Stimulated activated CD8-positive, alpha-beta memory T cell treated with anti-CD3 and anti-CD28 coated beads, Interleukin-12 subunit alpha, Interleukin-12 subunit beta, amount 100 ng/mL, for 24 hours (primary cell): ENCODE measurements at regions not wholly inside any gene's neighbourhood (a gene's known extent, or its start where the extent isn't known, plus 50 kb on each side); places are given as distances from the start of the nearest gene placed in this dataset.
"Not testable (repeated sequence)": the region's sequence is repeated elsewhere in the genome, so short reads cannot be mapped to it uniquely, and the experiment has no call there.

ENCODE experiments used
- DNase-seq: peaks from one replicate; pipeline ENCODE4 v3.0.0-alpha.2; 2020; ENCODE audit errors: extremely low read depth

DNA sequence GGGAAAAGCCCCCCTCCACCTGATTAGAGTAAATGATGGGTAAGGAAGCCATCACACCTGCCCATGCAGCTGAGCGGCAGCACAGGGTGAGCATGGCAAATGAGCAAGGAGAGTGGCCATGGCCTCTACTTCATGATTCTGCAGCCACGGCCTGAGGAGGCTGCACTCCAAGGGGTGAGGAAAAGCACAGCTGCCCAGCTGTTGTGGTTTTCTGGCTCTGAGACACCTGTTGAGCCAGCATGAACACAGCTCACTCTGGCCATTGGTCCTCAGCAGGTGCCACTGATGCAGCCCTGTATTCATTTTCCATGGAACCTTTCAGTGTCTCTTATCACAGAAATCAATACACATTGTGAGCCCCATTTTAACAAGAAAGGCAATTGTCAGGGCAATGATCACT is 707.2 kb downstream of the AACS start:
- no peak for DNase-seq

- no peak for DNase-seq
Observed at GRCh38 chr12:125773033-125773640, 707.9 kb downstream of the AACS start.

DNA sequence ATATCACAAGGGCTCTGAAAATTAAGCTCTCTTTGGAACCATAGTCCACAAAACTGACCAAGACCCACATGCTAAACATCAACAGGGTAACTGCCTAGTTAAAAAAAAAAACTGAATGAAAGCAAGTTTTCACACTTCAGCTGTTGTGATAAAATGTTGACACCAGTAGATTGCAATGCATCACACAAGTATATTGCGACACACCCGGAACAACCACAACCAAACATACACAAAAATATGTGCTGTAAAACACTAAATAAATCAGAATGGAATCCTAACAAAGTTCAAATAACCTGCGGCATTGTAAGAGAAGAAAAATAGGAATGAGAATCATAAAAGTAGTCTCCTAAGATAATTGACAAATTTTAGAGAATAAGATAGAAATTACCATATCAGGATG is 710.3 kb downstream of the AACS start:
- DNase-seq, result no peak

GRCh38 chr12:125776212-125776611 is 711.0 kb downstream of the AACS start:
- no peak for DNase-seq

DNA sequence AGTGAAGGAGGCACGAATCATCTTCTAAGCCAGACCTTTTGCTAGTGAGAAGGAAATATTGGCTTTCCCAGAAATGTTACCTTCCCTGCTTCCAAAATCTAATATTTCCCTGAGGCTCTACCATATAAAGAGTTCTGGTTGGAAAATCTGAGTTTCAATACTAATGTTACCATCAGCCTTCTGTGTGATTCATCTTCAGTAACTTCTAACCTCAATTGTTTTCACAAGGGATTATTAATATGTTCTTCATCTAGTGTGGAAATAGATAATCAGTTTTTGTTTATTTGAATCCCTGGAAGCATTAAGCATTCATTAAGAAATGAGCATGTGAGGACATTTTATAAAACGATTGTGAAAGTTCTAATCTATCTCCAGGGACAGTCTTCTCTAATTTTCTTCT is 720.9 kb downstream of the AACS start:
- DNase-seq, result no peak

GRCh38 chr12:125794401-125794800 is 729.2 kb downstream of the AACS start:
- no peak for DNase-seq

DNA sequence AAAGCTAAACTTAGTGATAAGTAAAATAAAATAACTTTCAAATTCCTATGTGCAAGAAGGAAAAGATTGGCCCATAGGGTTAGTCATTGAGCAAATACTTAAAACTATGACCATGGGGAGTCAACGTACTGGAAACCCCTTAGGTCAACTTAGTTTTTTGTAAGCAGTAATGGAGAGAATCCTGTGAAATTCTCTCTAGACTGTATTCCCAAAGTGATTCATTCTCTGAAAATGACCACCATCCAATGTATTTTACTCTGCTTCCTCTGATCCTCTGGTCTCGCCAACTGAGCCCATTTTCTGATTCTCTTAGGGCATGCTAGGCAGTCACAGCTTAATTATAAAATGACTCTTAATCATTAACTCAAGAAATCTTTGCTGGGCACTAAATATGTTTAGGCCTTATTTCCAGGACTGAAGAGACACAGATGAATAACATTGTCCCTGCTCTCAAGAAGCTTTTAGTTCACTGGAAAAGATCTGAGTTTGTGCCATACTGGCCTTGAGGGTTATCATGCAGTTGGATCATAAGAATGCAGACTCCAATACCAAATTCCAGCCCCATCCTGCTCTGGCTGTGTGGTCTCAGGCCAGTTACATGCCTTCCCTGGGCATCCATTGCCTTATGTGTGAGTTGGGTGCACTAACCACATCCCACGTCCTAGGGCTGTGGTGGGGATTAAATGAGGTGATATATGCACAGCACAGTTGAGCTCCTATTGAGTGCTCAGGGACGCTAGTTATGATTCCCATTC is 732.4 kb downstream of the AACS start:
- DNase-seq, result no peak

- no peak for DNase-seq
Observed at GRCh38 chr12:125804660-125805059, 739.4 kb downstream of the AACS start.

- DNase-seq, result no peak
Observed at GRCh38 chr12:125824276-125824675, 759.0 kb downstream of the AACS start.

GRCh38 chr12:125835852-125836251 is 770.6 kb downstream of the AACS start:
- DNase-seq, result no peak

GRCh38 chr12:125836647-125837046 is 771.4 kb downstream of the AACS start:
- no peak for DNase-seq

DNA sequence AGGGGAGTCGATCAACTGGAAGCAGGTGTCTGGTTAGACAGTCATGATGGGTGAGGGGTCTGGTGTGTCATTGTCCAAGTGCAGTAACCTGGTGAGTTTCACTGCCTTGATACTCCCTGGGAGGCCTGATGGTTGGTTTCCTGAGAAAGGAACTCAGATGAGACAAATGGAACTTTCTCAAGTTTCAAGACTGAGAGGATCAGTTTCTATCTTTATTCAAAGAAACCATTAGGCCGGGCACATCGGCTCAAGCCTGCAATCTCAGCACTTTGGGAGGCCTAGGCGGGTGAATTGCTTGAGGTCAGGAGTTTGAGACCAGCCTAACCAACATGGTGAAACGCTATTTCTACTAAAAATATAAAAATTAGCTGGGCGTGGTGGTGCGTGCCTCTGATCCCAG is 776.1 kb downstream of the AACS start:
- no peak for DNase-seq

DNA sequence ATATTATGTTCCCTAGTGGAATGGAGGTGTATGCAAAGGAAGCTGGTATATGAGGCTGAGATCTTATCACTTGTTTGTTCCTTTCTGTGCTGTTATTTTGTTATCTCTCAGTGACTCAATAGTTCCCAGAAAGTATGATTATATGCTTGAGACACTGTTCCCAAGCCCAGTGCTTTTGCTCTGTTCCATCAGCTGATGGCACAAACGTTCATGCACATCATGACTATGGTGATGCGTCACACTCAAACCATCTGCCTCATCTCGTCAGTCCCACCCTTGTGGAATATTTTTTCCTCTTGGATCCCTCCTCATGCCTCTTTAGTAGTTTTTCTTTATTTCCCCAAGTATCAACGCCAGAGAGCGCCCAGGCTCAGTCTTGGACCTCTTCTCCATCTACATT is 786.9 kb downstream of the AACS start:
- DNase-seq, result no peak

GRCh38 chr12:125852679-125853078 is 787.4 kb downstream of the AACS start:
- DNase-seq, result no peak

DNA sequence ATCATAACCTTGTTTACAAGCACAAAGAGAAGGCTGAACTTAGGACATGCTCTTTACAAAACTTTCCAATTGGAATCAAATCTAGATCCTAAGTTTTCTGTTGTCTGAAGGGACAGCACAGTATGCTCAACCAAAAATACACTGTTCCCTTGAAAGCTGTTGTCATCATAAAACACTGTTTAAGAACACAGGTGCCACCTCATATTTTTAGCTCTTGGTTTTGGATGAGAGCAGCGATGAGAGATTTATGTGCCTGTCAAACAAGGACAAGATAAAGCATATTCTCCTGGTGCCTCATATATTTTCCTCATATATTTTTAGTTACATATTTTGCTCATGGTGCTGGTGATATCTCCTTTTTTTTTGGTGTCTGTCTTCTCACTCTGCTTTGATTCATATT is 788.4 kb downstream of the AACS start:
- no peak for DNase-seq

DNA sequence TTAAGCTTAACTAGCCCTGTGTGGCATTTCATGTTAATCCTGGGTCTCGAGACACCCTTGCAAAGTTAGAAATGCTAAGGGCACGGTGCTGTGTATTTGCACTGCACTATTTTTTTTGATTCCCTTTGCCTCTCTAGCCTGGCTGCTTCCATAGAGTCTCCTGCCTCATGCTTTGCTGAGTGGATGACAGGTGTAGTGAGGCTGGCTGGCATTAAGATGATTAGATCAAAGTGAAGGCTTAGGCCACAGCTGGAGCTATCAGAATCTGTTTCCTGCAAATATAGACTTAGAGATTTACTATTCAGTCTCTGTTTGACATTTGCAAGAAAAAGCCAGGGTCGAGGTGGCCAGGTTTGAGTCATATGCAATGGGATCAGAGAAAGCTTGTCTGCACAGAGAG is 791.1 kb downstream of the AACS start:
- no peak for DNase-seq

GRCh38 chr12:125856896-125857295 is 791.7 kb downstream of the AACS start:
- no peak for DNase-seq

DNA sequence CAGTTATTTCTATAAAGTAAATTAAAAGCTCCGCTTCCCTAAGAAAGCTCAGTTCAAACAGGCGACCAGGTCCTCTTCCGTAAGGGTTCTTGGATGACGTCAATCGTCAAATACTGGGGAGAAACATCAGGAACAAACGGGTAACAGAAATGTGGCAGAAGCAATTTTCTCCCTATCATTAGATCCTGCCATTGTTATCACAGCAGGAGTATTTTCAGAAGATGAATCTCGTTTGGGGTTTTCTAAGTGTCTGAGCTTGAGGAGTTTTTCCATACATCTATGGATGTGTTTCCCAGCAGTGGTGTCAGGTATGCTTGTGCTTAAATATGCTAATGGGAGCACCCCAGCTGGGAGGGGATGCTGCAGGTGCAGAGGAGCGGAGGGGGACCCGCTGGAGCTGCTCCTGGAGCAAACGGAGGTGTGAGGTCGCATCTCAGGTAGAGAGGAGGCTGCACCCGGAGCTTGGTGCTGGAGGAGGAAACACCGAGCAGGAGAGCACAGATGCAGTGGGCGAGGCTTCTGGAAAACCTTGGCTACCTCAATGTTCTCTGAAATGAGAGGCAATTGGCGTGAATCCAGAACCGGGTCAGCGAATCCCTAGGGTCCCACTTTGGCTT is 795.5 kb downstream of the AACS start:
- no peak for DNase-seq

DNA sequence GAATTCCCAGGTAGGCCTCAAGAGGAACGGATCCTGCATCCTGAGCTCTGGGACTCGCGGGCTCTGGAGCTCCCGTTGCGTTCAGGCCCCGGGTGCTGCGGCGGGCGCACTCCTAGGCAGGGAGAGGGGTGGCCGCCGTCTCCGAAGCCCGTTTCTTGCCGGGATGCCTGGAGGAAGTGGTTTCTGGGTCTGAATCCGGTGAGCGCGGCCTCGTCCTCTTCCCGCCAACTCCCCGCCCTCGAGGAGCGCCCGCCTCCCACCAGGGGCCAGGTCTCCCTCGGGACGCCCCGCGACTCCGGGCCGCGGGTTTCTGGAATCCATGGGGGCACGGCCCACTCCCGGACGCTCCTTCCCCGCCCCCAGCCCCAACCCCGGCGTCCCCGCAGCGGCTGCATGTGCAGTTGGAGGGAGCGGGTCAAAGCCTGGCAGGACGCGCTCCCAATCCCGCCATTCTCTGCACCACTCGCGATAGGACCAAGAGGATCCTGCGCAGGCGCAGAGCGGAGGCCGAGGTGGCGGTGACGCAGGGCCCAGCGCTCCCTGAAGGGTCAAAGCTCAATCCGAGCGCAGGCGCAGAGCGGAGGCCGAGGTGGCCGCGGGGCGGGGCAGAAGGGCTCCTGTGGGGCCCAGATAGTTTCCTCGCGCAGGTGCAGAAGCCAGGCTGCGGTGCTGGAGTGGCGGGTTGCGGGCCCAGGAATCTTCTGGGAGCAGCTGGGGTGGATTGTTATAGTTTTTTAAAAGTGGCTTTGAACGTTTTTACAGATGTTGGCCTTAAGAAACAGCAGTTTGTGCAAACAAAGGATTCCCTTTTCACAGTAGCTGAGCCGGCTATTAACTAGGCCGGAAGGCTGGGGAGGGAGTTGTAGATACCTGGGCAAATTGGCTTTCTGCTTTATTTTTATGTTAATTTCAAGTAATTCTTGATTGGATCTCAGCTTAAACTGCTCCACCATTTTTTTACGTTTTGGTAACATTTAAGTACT is 796.4 kb downstream of the AACS start:
- DNase-seq, result no peak

- DNase-seq, result not testable (repeated sequence)
Observed at GRCh38 chr12:125865236-125865635, 800.0 kb downstream of the AACS start.

DNA sequence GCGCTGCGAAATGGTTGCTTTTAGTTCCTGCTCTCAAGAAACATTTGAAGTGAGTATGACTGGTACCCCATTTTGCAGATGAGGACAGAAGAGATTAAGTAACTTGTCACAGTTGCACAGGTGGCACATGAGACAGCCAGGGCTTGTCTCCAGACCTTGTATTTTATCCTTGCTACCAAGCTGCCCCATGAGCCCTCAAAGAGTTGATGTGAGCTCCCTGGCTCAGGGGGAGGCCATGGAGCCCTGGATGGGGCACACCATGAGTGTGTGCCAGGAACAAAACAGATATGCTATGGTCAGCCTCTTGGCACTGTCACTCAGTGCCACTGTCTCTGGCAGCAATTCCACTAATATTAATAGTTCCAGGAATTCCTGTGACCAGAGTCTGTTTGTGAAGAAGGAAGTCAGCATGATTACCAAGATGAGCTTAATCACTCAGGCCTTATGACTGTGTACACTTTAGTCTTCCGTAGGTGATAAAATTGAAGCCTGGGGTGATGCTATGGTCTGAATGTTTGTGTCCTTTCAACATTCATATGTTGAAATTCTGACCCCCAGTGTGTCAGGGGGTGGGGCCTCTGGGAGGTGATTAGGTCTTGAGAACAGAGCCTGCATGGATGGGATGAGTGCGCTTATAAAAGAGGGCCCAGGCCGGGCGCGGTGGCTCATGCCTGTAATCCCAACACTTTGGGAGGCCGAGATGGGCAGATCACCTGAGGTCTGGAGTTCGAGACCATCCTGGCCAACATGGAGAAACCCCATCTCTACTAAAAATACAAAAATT is 806.8 kb downstream of the AACS start:
- no peak for DNase-seq
